Upper lobe of right lung (tissue), 1 donor: ENCODE measurements at regions not wholly inside any gene's neighbourhood (a gene's known extent, or its start where the extent isn't known, plus 50 kb on each side); places are given as distances from the start of the nearest gene placed in this dataset.

ENCODE experiments used
- ATAC-seq: fragments of 200-7000 bp; cut with Tn5 transposase; one replicate; pipeline ENCODE4 v1.9.1; 2020; ENCODE audit warnings: mild to moderate bottlenecking, moderate library complexity
- DNase-seq: peaks from one replicate; pipeline ENCODE4 v3.0.0-alpha.2; 2020
- H3K27ac ChIP-seq: fragments of 200-600 bp; one replicate; pipeline ENCODE4 v1.8.0; 2022
- H3K27me3 ChIP-seq: fragments of 200-600 bp; one replicate; pipeline ENCODE4 v1.8.0; 2022; ENCODE audit warnings: mild to moderate bottlenecking
- H3K36me3 ChIP-seq: fragments of 200-600 bp; one replicate; pipeline ENCODE4 v1.8.0; 2022
- H3K4me1 ChIP-seq: fragments of 200-600 bp; one replicate; pipeline ENCODE4 v1.8.0; 2022
- H3K4me3 ChIP-seq: fragments of 200-600 bp; one replicate; pipeline ENCODE4 v1.8.0; 2022; ENCODE audit warnings: mild to moderate bottlenecking
- H3K9me3 ChIP-seq: fragments of 200-600 bp; one replicate; pipeline ENCODE4 v1.8.0; 2022
- CTCF ChIP-seq: fragments of 200-600 bp; IDR thresholded peaks from one replicate; pipeline ENCODE4 v1.8.0; 2022; ENCODE audit warnings: antibody characterized with exemption
- intact Hi-C: fragments of 100-400 bp; cut with DNase I; formaldehyde crosslinking; loops from one replicate; pipeline ENCODE4 v1.11.0; 2022
- donor health status: DM: no; HTN: yes; CAD: no; lungs with severe emphysema.

GRCh38 chr3:16765661-16766060 is 119.1 kb upstream of the PLCL2 start:
- Histone ChIP-seq H3K36me3 (no peaks in the 10 kb centered on the region), H3K27me3 (no peaks in the 10 kb centered on the region), H3K4me3 (no peak overlapping the region), H3K27ac (no peak overlapping the region), H3K9me3 (no peaks in the 10 kb centered on the region), H3K4me1 (no peaks in the 10 kb centered on the region)
- intact Hi-C loops, result no loop called here
- TF ChIP-seq CTCF, result no peak
- ATAC-seq, result no peak
- no peak for DNase-seq

- intact Hi-C loops, result no loop called here
- Histone ChIP-seq H3K4me1 (no peaks in the 10 kb centered on the region), H3K36me3 (no peaks in the 10 kb centered on the region), H3K4me3 (no peak overlapping the region), H3K27me3 (no peaks in the 10 kb centered on the region), H3K27ac (no peak overlapping the region), H3K9me3 (no peaks in the 10 kb centered on the region)
- no peak for DNase-seq
- no peak for TF ChIP-seq CTCF
- ATAC-seq, result no peak
Measured at GRCh38 chr3:16767006-16767405, 117.7 kb upstream of the PLCL2 start.

GRCh38 chr3:16768014-16768413 is 116.7 kb upstream of the PLCL2 start:
- Histone ChIP-seq H3K27ac (no peak overlapping the region), H3K9me3 (no peaks in the 10 kb centered on the region), H3K27me3 (no peaks in the 10 kb centered on the region), H3K4me1 (no peaks in the 10 kb centered on the region), H3K36me3 (no peaks in the 10 kb centered on the region), H3K4me3 (no peak overlapping the region)
- intact Hi-C loops, result no loop called here
- DNase-seq (no peak), ATAC-seq (no peak)
- no peak for TF ChIP-seq CTCF

- DNase-seq (no peak), ATAC-seq (no peak)
- H3K27ac ChIP-seq, result no peak overlapping the region
- no peaks in the 10 kb centered on the region for H3K9me3 ChIP-seq
- H3K36me3 ChIP-seq, result no peaks in the 10 kb centered on the region
- H3K4me3 ChIP-seq, result no peak overlapping the region
- intact Hi-C loops, result no loop called here
- H3K4me1 ChIP-seq, result no peaks in the 10 kb centered on the region
- no peaks in the 10 kb centered on the region for H3K27me3 ChIP-seq
- no peak for TF ChIP-seq CTCF
Measured at GRCh38 chr3:16768956-16769355, 115.8 kb upstream of the PLCL2 start.

- TF ChIP-seq CTCF, result no peak
- Histone ChIP-seq H3K36me3 (no peaks in the 10 kb centered on the region), H3K9me3 (no peaks in the 10 kb centered on the region), H3K27me3 (no peaks in the 10 kb centered on the region), H3K4me1 (no peaks in the 10 kb centered on the region), H3K27ac (no peak overlapping the region), H3K4me3 (no peak overlapping the region)
- intact Hi-C loops, result no loop called here
- no peak for ATAC-seq
- no peak for DNase-seq
Measured at GRCh38 chr3:16769525-16769924, 115.2 kb upstream of the PLCL2 start.

- no peak for DNase-seq
- Histone ChIP-seq H3K4me1 (no peaks in the 10 kb centered on the region), H3K4me3 (no peak overlapping the region), H3K27me3 (no peaks in the 10 kb centered on the region), H3K9me3 (no peaks in the 10 kb centered on the region), H3K27ac (no peak overlapping the region), H3K36me3 (no peaks in the 10 kb centered on the region)
- no peak for ATAC-seq
- no peak for TF ChIP-seq CTCF
- intact Hi-C loops, result no loop called here
Measured at GRCh38 chr3:16770021-16770420, 114.7 kb upstream of the PLCL2 start.
